A549 (cell line): ENCODE measurements at regions not wholly inside any gene's neighbourhood (a gene's known extent, or its start where the extent isn't known, plus 50 kb on each side); places are given as distances from the start of the nearest gene placed in this dataset.
"Not testable (repeated sequence)": the region's sequence is repeated elsewhere in the genome, so short reads cannot be mapped to it uniquely, and the experiment has no call there.

ENCODE experiments used
- ATAC-seq, 2 experiments: fragments of 200-7000 bp in 1 of 2; fragments of >200 bp in 1 of 2; cut with Nextera tagmentation in 1 of 2; cut with Tn5 transposase in 1 of 2; 3 replicates each; pipeline versions ENCODE4 v1.8.0 to v1.9.1; 2018 to 2020; ENCODE audit warnings: mild to moderate bottlenecking in 1 of 2, moderate library complexity in 1 of 2
- CTCF ChIA-PET: fragments of 300-600 bp; sonication (Branson Sonifier 250); formaldehyde crosslinking; extraction: SDS; loops from one replicate; lab custom pipeline; 2021; ENCODE audit warnings: antibody characterized with exemption, inconsistent platforms; lab: Yijun Ruan, JAX
- POLR2A ChIA-PET: fragments of 350-600 bp; formaldehyde crosslinking; extraction: SDS; loops from one replicate; lab custom pipeline; 2021; ENCODE audit warnings: antibody characterized with exemption, inconsistent platforms; lab: Yijun Ruan, JAX
- DNase-seq, 2 experiments: peaks; one replicate each; pipeline versions ENCODE4 v3.0.0 to v3.0.0-alpha.2; 2011 to 2016; ENCODE audit warnings: low read depth in 1 of 2, low spot score in 1 of 2
- FAIRE-seq: peaks from 2 replicates; lab custom pipeline; 2011; peaks lifted over from hg19 to GRCh38; lab: Jason Lieb, UNC
- H3K27ac ChIP-seq, 2 experiments: fragments of >200 bp; sonication (Bioruptor Twin); formaldehyde crosslinking; 3 replicates each; pipeline ENCODE4 v1.5.1; 2016 to 2017
- H3K4me1 ChIP-seq: fragments of >200 bp; sonication (Bioruptor Twin); formaldehyde crosslinking; 3 replicates; pipeline ENCODE4 v1.6.1; 2016
- H3K4me2 ChIP-seq: fragments of >200 bp; sonication (Bioruptor Twin); formaldehyde crosslinking; 3 replicates; pipeline ENCODE4 v1.6.1; 2016
- H3K4me3 ChIP-seq: fragments of >200 bp; sonication (Bioruptor Twin); formaldehyde crosslinking; 3 replicates; pipeline ENCODE4 v1.5.1; 2016
- H3K9me3 ChIP-seq: fragments of >200 bp; sonication (Bioruptor Twin); formaldehyde crosslinking; 3 replicates; pipeline ENCODE4 v1.6.1; 2016
- WGBS: methylation state at CpG from one replicate; pipeline ENCODE4 v1.1.6; 2017; ENCODE audit errors: missing lambda C conversion rate; 5-methylcytosine and 5-hydroxymethylcytosine counted together
- small RNA-seq, 6 experiments: library from RNA; depleted of rRNA; stranded (forward); fragments of <200 nt; gene quantifications; one replicate each; pipeline ENCODE3, GENCODE V24; 2012

DNA sequence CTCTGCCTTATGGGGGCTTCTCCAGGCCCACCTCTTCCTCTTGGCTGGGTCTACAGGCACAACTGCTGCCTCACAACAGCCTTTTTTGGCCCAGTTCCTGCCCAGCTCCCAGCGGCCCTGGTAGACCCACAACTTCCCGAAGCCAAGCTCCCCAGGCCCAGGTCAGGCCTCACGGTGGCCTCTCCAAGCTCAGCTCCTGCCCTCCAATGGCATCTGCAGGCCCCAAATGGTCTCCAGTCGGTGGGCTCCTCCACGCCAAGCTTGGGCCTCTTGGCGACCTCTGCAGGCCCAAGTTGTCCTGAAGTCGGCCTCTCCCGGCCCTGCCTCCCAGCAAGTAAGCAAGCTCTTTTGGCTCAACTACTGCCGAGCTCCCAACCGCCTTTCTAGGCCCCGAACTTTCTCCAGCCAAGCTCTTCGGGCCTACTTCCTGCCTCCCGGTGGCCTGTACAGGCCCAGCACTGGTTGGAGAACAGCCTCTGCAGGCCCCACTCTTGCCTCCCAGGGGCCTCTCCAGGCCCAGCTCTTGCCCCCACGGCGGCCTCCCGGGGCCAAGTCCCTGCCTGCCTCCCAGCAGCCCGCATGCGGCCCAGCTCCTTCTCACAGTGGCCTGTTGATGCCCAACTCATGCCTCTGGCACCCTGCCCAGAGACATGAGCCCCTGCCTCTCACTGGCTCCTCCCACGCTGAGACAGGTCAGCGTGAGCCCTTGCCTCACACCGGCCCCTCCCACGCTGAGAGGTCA is 354.6 kb downstream of the ZNF37A start:
- ATAC-seq, H3K4me3 ChIP-seq, H3K4me1 ChIP-seq, H3K4me2 ChIP-seq, POLR2A ChIA-PET, CTCF ChIA-PET, H3K9me3 ChIP-seq, H3K27ac ChIP-seq, DNase-seq, FAIRE-seq: not testable (repeated sequence)
- 90% methylated on average over 14 of the region's 22 CpGs for WGBS

DNA sequence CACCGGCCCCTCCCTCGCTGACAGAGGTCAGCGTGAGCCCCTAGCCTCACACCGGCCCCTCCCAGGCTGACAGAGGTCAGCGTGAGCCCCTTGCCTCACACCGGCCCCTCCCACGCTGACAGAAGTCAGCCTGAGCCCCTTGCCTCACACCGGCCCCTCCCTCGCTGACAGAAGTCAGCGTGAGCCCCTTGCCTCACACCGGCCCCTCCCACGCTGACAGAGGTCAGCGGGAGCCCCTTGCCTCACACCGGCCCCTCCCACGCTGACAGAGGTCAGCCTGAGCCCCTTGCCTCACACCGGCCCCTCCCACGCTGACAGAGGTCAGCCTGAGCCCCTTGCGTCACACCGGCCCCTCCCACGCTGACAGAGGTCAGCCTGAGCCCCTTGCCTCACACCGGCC is 355.5 kb downstream of the ZNF37A start:
- POLR2A ChIA-PET, DNase-seq, H3K4me2 ChIP-seq, H3K27ac ChIP-seq, H3K4me3 ChIP-seq, FAIRE-seq, ATAC-seq, H3K4me1 ChIP-seq, H3K9me3 ChIP-seq, CTCF ChIA-PET: not testable (repeated sequence)
- WGBS = 95% methylated on average over 7 of the region's 21 CpGs

DNA sequence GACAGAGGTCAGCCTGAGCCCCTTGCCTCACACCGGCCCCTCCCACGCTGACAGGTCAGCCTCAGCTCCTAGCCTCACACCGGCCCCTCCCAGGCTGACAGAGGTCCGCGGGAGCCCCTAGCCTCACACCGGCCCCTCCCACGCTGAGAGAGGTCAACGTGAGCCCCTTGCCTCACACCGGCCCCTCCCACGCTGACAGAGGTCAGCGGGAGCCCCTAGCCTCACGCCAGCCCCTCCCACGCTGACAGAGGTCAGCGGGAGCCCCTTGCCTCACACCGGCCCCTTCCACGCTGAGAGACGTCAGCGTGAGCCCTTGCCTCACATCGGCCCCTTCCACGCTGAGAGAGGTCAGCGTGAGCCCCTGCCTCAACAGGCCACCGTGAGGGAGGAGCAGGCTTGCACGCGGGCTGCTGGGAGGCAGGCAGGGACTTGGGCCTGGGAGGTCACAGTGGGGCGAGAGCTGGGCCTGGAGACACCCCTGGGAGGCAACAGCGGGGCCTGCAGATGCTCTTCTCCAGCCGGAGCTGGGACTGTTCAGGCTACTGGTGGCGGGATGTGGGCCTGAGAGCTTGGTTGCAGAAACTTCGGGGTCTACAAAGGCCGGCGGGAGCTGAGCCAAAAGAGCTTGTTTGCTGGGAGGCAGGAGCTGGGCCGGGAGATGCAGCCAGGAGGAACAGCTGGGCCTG is 356.4 kb downstream of the ZNF37A start:
- DNase-seq, ATAC-seq, H3K4me3 ChIP-seq, CTCF ChIA-PET, H3K27ac ChIP-seq, H3K9me3 ChIP-seq, H3K4me1 ChIP-seq, FAIRE-seq, H3K4me2 ChIP-seq, POLR2A ChIA-PET: not testable (repeated sequence)
- 92% methylated on average over 22 of the region's 32 CpGs for WGBS

DNA sequence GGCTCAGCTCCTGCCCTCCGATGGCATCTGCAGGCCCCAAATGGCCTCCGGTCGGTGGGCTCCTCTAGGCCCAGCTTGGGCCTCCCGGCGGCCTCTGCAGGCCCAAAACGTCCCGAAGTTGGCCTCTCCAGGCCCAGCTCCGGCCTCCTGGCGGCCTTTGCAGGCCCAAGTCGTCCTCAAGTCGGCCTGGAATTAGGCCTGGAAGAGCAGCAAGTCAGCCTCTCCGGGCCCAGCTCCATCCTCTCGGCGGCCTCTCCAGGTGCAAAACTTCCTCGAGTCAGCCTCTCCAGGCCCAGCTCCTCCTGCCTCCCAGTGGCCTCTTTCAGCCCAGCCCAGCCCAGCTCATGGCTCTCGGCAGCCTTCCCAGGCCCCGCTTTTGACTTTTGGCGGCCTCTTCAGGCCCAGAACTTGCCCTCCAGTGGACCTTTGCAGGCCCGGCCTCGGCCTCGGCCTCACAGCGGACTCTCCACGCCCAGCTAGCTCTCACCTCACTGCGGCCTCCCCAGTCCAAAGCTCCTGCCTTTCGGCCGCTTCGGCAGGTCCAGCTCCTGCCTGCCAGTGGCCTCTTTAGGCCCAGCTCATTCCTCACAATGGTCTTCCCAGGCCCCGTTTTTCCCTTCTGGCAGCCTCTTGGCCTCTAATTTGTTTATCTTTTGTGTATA is 357.3 kb downstream of the ZNF37A start:
- H3K4me1 ChIP-seq, H3K4me2 ChIP-seq, H3K27ac ChIP-seq, DNase-seq, ATAC-seq, POLR2A ChIA-PET, H3K4me3 ChIP-seq, CTCF ChIA-PET, FAIRE-seq, H3K9me3 ChIP-seq: not testable (repeated sequence)
- WGBS = 93% methylated on average over 17 of the region's 28 CpGs

Small RNAs in the stretch of these regions (small RNA-seq; reads per million reads assigned to genes)
- 0 reads per million in 6 experiments for gene AL117339.3
- gene RNU6-1118P = 0 reads per million in 6 experiments
